ENCODE measurements at regions not wholly inside any gene's neighbourhood (a gene's known extent, or its start where the extent isn't known, plus 50 kb on each side); places are given as distances from the start of the nearest gene placed in this dataset.

DNA sequence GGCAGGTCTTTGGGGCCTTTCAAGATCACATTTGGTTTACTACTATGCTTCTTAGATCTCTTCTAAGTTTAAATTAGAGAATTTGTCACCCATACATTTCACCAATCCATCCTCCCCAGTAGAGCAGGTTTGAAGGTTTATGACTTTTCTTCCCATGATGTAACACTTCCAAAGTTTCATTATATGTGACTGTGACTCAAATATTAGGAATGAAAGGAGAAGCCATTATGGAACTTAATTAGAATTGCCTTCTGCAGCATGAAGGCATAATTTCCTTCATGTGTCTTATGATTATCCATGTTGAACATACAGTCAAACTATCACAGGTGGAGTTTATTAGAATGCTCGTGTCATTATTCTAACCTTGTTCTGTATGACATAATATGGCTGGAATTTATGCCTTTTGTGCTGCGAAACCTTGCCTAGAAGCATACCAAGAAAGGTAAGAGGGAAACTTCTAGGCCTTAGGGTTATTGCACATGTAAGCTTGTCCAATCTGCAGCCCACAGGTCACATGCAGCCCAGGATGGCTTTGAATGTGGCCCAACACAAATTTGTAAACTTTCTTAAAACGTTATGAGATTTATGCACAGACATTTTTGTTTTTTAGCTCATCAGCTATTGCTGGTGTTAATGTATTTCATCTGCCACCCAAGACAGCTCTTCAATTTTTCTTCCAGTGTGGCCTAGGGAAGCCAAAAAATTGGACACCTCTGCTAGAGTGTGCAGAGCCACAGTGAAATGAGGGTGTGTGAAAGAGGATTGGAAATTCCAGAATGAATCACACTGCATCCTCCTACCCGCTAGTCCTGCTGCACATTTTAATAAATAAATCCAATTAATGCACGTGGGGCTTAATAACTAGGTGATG is 133.6 kb downstream of the TMEM26 start:
- no peak overlapping the region for H2BK15ac ChIP-seq (ENCODE audit: low read length)
- H3K4me1 ChIP-seq (ENCODE audit: control insufficient read depth in 2 of 2, insufficient read depth in 1 of 2, low read depth in 1 of 2, low read length in 2 of 2), result no peaks in the 10 kb centered on the region
- no peak overlapping the region for H4K91ac ChIP-seq (ENCODE audit: low read depth, low read length, poor library complexity)
- H3K36me3 ChIP-seq (replicated peaks in 1 of 2; ENCODE audit: control insufficient read depth in 2 of 2, insufficient read depth in 2 of 2, low read length in 2 of 2), result no peaks in the 10 kb centered on the region
- WGBS, 2 donors (ENCODE audit: extremely low coverage in 2 of 2, insufficient read length in 2 of 2, insufficient replicate concordance in 1 of 2), result no CpG with 5 or more reads among the region's 5 CpGs
- no peak overlapping the region for H2AFZ ChIP-seq (ENCODE audit: low read length)
- no peak overlapping the region for H3K4me3 ChIP-seq (ENCODE audit: low read length in 2 of 2)
- H2BK120ac ChIP-seq (ENCODE audit: low read depth, low read length), result no peak overlapping the region
- DNase-seq (ENCODE audit: low spot score), result no peak
- H3K27ac ChIP-seq (replicated peaks; ENCODE audit: low read length), result no peak overlapping the region
- H3K9ac ChIP-seq (ENCODE audit: low read depth, low read length, poor library complexity), result no peak overlapping the region
- H3K4me2 ChIP-seq (ENCODE audit: insufficient read depth, low read length, poor library complexity, severe bottlenecking), result no peak overlapping the region
- H3K14ac ChIP-seq (ENCODE audit: low read length), result no peak overlapping the region
- H2BK12ac ChIP-seq (ENCODE audit: low read length), result no peak overlapping the region
- no peak overlapping the region for H3K23ac ChIP-seq (ENCODE audit: low read depth, low read length, poor library complexity)
- H3K18ac ChIP-seq (ENCODE audit: low read length), result no peak overlapping the region
- no peaks in the 10 kb centered on the region for H3K27me3 ChIP-seq (ENCODE audit: control insufficient read depth in 3 of 3, insufficient read depth in 3 of 3, low read depth in 1 of 3, low read length in 3 of 3)
- no peak overlapping the region for H2BK5ac ChIP-seq (ENCODE audit: low read length)
- H4K8ac ChIP-seq (ENCODE audit: low read depth, low read length), result no peak overlapping the region
- no peak overlapping the region for H2AK5ac ChIP-seq (ENCODE audit: low read depth, low read length)
- no peaks in the 10 kb centered on the region for H3K79me1 ChIP-seq (ENCODE audit: low read depth, low read length)
- H3K4ac ChIP-seq (ENCODE audit: low read length), result no peak overlapping the region
- no peaks in the 10 kb centered on the region for H3K9me3 ChIP-seq (replicated peaks in 1 of 2; ENCODE audit: control insufficient read depth in 2 of 2, insufficient read depth in 1 of 2, low read depth in 1 of 2, low read length in 2 of 2)

GRCh38 chr10:61318429-61318828 is 134.8 kb downstream of the TMEM26 start:
- H2BK120ac ChIP-seq (ENCODE audit: low read depth, low read length), result no peak overlapping the region
- no peak overlapping the region for H3K4me2 ChIP-seq (ENCODE audit: insufficient read depth, low read length, poor library complexity, severe bottlenecking)
- H3K14ac ChIP-seq (ENCODE audit: low read length), result no peak overlapping the region
- H3K9me3 ChIP-seq (replicated peaks in 1 of 2; ENCODE audit: control insufficient read depth in 2 of 2, insufficient read depth in 1 of 2, low read depth in 1 of 2, low read length in 2 of 2), result no peaks in the 10 kb centered on the region
- no peak overlapping the region for H3K18ac ChIP-seq (ENCODE audit: low read length)
- no peak overlapping the region for H3K9ac ChIP-seq (ENCODE audit: low read depth, low read length, poor library complexity)
- no peak overlapping the region for H2AK5ac ChIP-seq (ENCODE audit: low read depth, low read length)
- H3K27me3 ChIP-seq (ENCODE audit: control insufficient read depth in 3 of 3, insufficient read depth in 3 of 3, low read depth in 1 of 3, low read length in 3 of 3), result no peaks in the 10 kb centered on the region
- H3K27ac ChIP-seq (replicated peaks; ENCODE audit: low read length), result no peak overlapping the region
- H4K8ac ChIP-seq (ENCODE audit: low read depth, low read length), result no peak overlapping the region
- H3K23ac ChIP-seq (ENCODE audit: low read depth, low read length, poor library complexity), result no peak overlapping the region
- H4K91ac ChIP-seq (ENCODE audit: low read depth, low read length, poor library complexity), result no peak overlapping the region
- no peak overlapping the region for H3K4me3 ChIP-seq (ENCODE audit: low read length in 2 of 2)
- H2BK15ac ChIP-seq (ENCODE audit: low read length), result no peak overlapping the region
- no peaks in the 10 kb centered on the region for H3K4me1 ChIP-seq (ENCODE audit: control insufficient read depth in 2 of 2, insufficient read depth in 1 of 2, low read depth in 1 of 2, low read length in 2 of 2)
- H2BK5ac ChIP-seq (ENCODE audit: low read length), result no peak overlapping the region
- DNase-seq (ENCODE audit: low spot score), result no peak
- H2BK12ac ChIP-seq (ENCODE audit: low read length), result no peak overlapping the region
- H3K36me3 ChIP-seq (replicated peaks in 1 of 2; ENCODE audit: control insufficient read depth in 2 of 2, insufficient read depth in 2 of 2, low read length in 2 of 2), result no peaks in the 10 kb centered on the region
- H3K4ac ChIP-seq (ENCODE audit: low read length), result no peak overlapping the region
- no peak overlapping the region for H2AFZ ChIP-seq (ENCODE audit: low read length)
- no peaks in the 10 kb centered on the region for H3K79me1 ChIP-seq (ENCODE audit: low read depth, low read length)

DNA sequence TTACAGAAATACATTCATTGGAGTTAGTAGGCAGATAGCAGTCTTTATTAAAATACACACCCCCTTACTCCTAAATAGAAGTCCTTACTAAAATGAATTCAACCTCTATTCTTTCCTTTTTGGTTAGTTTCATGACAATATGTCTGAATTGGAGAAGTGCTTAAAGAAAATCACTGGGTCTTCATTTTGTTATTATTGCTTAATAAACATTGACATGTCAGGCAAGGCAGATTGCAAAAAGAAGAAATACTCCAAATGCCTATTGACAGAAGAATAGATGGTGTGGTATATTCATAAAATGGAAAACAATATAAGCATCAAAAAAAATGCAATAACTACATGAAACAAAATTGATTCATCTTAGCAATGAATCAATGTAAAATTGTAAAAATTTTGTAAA is 135.5 kb downstream of the TMEM26 start:
- no peak overlapping the region for H2BK120ac ChIP-seq (ENCODE audit: low read depth, low read length)
- H3K36me3 ChIP-seq (replicated peaks in 1 of 2; ENCODE audit: control insufficient read depth in 2 of 2, insufficient read depth in 2 of 2, low read length in 2 of 2), result no peaks in the 10 kb centered on the region
- DNase-seq (ENCODE audit: low spot score), result no peak
- no peak overlapping the region for H3K14ac ChIP-seq (ENCODE audit: low read length)
- H3K18ac ChIP-seq (ENCODE audit: low read length), result no peak overlapping the region
- H2AK5ac ChIP-seq (ENCODE audit: low read depth, low read length), result no peak overlapping the region
- H3K27ac ChIP-seq (replicated peaks; ENCODE audit: low read length), result no peak overlapping the region
- no peak overlapping the region for H3K4me2 ChIP-seq (ENCODE audit: insufficient read depth, low read length, poor library complexity, severe bottlenecking)
- no peak overlapping the region for H4K8ac ChIP-seq (ENCODE audit: low read depth, low read length)
- H3K23ac ChIP-seq (ENCODE audit: low read depth, low read length, poor library complexity), result no peak overlapping the region
- no peaks in the 10 kb centered on the region for H3K79me1 ChIP-seq (ENCODE audit: low read depth, low read length)
- H2AFZ ChIP-seq (ENCODE audit: low read length), result no peak overlapping the region
- no peaks in the 10 kb centered on the region for H3K9me3 ChIP-seq (replicated peaks in 1 of 2; ENCODE audit: control insufficient read depth in 2 of 2, insufficient read depth in 1 of 2, low read depth in 1 of 2, low read length in 2 of 2)
- no peak overlapping the region for H3K4me3 ChIP-seq (ENCODE audit: low read length in 2 of 2)
- H3K9ac ChIP-seq (ENCODE audit: low read depth, low read length, poor library complexity), result no peak overlapping the region
- H2BK5ac ChIP-seq (ENCODE audit: low read length), result no peak overlapping the region
- no peak overlapping the region for H2BK12ac ChIP-seq (ENCODE audit: low read length)
- H3K27me3 ChIP-seq (ENCODE audit: control insufficient read depth in 3 of 3, insufficient read depth in 3 of 3, low read depth in 1 of 3, low read length in 3 of 3), result no peaks in the 10 kb centered on the region
- no peak overlapping the region for H4K91ac ChIP-seq (ENCODE audit: low read depth, low read length, poor library complexity)
- no peak overlapping the region for H2BK15ac ChIP-seq (ENCODE audit: low read length)
- H3K4me1 ChIP-seq (ENCODE audit: control insufficient read depth in 2 of 2, insufficient read depth in 1 of 2, low read depth in 1 of 2, low read length in 2 of 2), result no peaks in the 10 kb centered on the region
- no peak overlapping the region for H3K4ac ChIP-seq (ENCODE audit: low read length)

GRCh38 chr10:61316676-61317265 is 136.4 kb downstream of the TMEM26 start:
- H2BK15ac ChIP-seq (ENCODE audit: low read length), result no peak overlapping the region
- H2BK120ac ChIP-seq (ENCODE audit: low read depth, low read length), result no peak overlapping the region
- H3K27me3 ChIP-seq (ENCODE audit: control insufficient read depth in 3 of 3, insufficient read depth in 3 of 3, low read depth in 1 of 3, low read length in 3 of 3), result no peaks in the 10 kb centered on the region
- DNase-seq (ENCODE audit: low spot score), result no peak
- no peak overlapping the region for H2BK12ac ChIP-seq (ENCODE audit: low read length)
- H3K14ac ChIP-seq (ENCODE audit: low read length), result no peak overlapping the region
- no peak overlapping the region for H2BK5ac ChIP-seq (ENCODE audit: low read length)
- H3K4me1 ChIP-seq (ENCODE audit: control insufficient read depth in 2 of 2, insufficient read depth in 1 of 2, low read depth in 1 of 2, low read length in 2 of 2), result no peaks in the 10 kb centered on the region
- H4K8ac ChIP-seq (ENCODE audit: low read depth, low read length), result no peak overlapping the region
- no peak overlapping the region for H2AFZ ChIP-seq (ENCODE audit: low read length)
- no peak overlapping the region for H3K4me2 ChIP-seq (ENCODE audit: insufficient read depth, low read length, poor library complexity, severe bottlenecking)
- WGBS, 2 donors (ENCODE audit: extremely low coverage in 2 of 2, insufficient read length in 2 of 2, insufficient replicate concordance in 1 of 2), result no CpG with 5 or more reads among the region's 1 CpG
- no peak overlapping the region for H3K27ac ChIP-seq (replicated peaks; ENCODE audit: low read length)
- no peaks in the 10 kb centered on the region for H3K9me3 ChIP-seq (replicated peaks in 1 of 2; ENCODE audit: control insufficient read depth in 2 of 2, insufficient read depth in 1 of 2, low read depth in 1 of 2, low read length in 2 of 2)
- H3K23ac ChIP-seq (ENCODE audit: low read depth, low read length, poor library complexity), result no peak overlapping the region
- no peak overlapping the region for H3K9ac ChIP-seq (ENCODE audit: low read depth, low read length, poor library complexity)
- no peak overlapping the region for H3K4me3 ChIP-seq (ENCODE audit: low read length in 2 of 2)
- H2AK5ac ChIP-seq (ENCODE audit: low read depth, low read length), result no peak overlapping the region
- no peak overlapping the region for H3K18ac ChIP-seq (ENCODE audit: low read length)
- no peak overlapping the region for H4K91ac ChIP-seq (ENCODE audit: low read depth, low read length, poor library complexity)
- no peak overlapping the region for H3K4ac ChIP-seq (ENCODE audit: low read length)
- no peaks in the 10 kb centered on the region for H3K36me3 ChIP-seq (replicated peaks in 1 of 2; ENCODE audit: control insufficient read depth in 2 of 2, insufficient read depth in 2 of 2, low read length in 2 of 2)
- H3K79me1 ChIP-seq (ENCODE audit: low read depth, low read length), result no peaks in the 10 kb centered on the region
